ENCODE measurements at regions not wholly inside any gene's neighbourhood (a gene's known extent, or its start where the extent isn't known, plus 50 kb on each side); places are given as distances from the start of the nearest gene placed in this dataset.

DNA sequence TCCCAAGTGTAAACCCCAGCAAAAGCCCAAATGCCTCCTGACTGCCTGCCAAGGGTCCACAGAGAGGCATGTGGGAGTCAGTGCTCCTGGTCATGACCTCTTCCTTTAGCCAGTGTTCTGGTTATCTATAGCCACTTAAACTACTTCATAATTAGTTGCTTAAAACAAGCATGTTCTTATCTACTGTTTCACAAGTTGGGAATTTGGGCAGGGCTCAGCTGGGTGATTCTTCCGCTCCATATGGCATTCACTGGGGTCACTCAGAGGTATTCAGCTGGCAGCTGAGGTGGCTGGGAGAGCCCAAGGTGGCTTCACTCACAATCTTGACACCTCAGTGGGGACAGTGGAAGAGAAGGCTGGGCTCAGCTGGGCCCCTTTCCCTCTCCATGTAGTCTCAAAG lies 184.0 kb upstream of the RGS6 start:
- Histone ChIP-seq H3K27me3 (ENCODE audit: low read length) (no peaks in the 10 kb centered on the region), H3K9me2 (replicated peaks; ENCODE audit: low read length) (no peaks in the 10 kb centered on the region), H3K9ac (ENCODE audit: low read length) (no peak overlapping the region), H4K20me1 (ENCODE audit: low read length) (no peaks in the 10 kb centered on the region), H3F3A (ENCODE audit: low read length, unreplicated experiment) (no peaks in the 10 kb centered on the region), H3K4me3 (ENCODE audit: low read length) (no peak overlapping the region), H2AFZ (ENCODE audit: low read length) (no peak overlapping the region), H3K9me3 (ENCODE audit: low read length) (peaks cover 6% of the 10 kb centered on the region; the same call in 1 of the 2 replicates), H3K4me1 (ENCODE audit: insufficient read depth, low read length) (peaks cover under 1% of the 10 kb centered on the region), H3K36me3 (ENCODE audit: low read depth, low read length) (no peaks in the 10 kb centered on the region; the same call in 1 of the 2 replicates), H3K27ac (ENCODE audit: low read length) (no peak overlapping the region), H3K79me2 (ENCODE audit: low read length) (no peaks in the 10 kb centered on the region), H3K4me2 (ENCODE audit: low read length) (no peak overlapping the region)
- intact Hi-C loops (cut with micrococcal nuclease), result no loop called here
- no peak for DNase-seq
- TF ChIP-seq EZH2 (IDR thresholded peaks at IDR 0.05; ENCODE audit: low read length, unreplicated experiment) (no peak), EZH2phosphoT487 (IDR thresholded peaks at IDR 0.05; ENCODE audit: borderline replicate concordance, low read length) (no peak)
- TF ChIP-seq, protein P1, sequence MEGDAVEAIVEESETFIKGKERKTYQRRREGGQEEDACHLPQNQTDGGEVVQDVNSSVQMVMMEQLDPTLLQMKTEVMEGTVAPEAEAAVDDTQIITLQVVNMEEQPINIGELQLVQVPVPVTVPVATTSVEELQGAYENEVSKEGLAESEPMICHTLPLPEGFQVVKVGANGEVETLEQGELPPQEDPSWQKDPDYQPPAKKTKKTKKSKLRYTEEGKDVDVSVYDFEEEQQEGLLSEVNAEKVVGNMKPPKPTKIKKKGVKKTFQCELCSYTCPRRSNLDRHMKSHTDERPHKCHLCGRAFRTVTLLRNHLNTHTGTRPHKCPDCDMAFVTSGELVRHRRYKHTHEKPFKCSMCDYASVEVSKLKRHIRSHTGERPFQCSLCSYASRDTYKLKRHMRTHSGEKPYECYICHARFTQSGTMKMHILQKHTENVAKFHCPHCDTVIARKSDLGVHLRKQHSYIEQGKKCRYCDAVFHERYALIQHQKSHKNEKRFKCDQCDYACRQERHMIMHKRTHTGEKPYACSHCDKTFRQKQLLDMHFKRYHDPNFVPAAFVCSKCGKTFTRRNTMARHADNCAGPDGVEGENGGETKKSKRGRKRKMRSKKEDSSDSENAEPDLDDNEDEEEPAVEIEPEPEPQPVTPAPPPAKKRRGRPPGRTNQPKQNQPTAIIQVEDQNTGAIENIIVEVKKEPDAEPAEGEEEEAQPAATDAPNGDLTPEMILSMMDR (conservative IDR thresholded peaks at IDR 0.05; ENCODE audit: low read depth, low read length), result no peak
- ChIA-PET POLR2A (ENCODE audit: unreplicated experiment) (no interaction called here), CTCF (no interaction called here)
- no TSS peak for BruUV-seq (replicated peaks)
- ATAC-seq, result no peak

DNA sequence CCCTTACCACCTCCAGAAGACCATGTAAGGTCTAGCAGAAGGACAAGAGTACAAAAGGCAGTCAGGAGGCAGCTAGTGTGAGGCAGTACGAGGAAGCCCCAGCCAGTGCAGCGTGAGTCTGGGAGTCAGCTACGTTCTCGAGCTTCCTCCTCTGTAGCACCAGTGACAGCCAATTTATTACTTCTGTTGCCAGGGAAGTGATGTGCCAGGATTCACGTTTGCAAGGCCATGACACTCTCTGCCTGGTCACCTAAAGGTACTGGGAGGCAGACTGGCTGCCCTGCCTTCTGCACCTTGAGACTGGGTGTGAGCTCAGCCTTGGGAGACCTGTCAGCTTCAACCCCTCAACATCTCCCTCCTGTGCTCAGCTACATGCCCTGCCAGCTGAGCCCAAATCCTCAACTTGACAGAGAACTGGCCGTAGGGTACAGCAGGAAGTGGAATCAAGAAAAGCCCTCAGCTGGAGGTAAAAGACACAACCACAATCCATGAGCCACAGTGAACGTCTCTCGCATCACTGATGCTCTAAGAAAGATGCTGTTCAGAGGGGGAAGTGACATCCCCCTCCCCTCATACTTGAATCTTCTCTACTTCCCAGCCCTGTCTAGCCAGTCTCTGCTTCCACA lies 182.5 kb upstream of the RGS6 start:
- Histone ChIP-seq H3K9ac (ENCODE audit: low read length) (no peak overlapping the region), H2AFZ (ENCODE audit: low read length) (no peak overlapping the region), H3K79me2 (ENCODE audit: low read length) (no peaks in the 10 kb centered on the region), H3F3A (ENCODE audit: low read length, unreplicated experiment) (no peaks in the 10 kb centered on the region), H3K4me1 (ENCODE audit: insufficient read depth, low read length) (peaks cover 5% of the 10 kb centered on the region), H3K4me3 (ENCODE audit: low read length) (no peak overlapping the region), H3K9me2 (replicated peaks; ENCODE audit: low read length) (no peaks in the 10 kb centered on the region), H3K9me3 (ENCODE audit: low read length) (peaks cover 6% of the 10 kb centered on the region; the same call in 1 of the 2 replicates), H3K36me3 (ENCODE audit: low read depth, low read length) (no peaks in the 10 kb centered on the region; the same call in 1 of the 2 replicates), H3K27me3 (ENCODE audit: low read length) (no peaks in the 10 kb centered on the region), H4K20me1 (ENCODE audit: low read length) (no peaks in the 10 kb centered on the region), H3K27ac (ENCODE audit: low read length) (no peak overlapping the region), H3K4me2 (ENCODE audit: low read length) (no peak overlapping the region)
- DNase-seq, result no peak
- ChIA-PET POLR2A (ENCODE audit: unreplicated experiment) (no interaction called here), CTCF (interaction anchor here (0.6 kb wide), 1 partner anchor 136 kb away, joined by 5 read pairs; no protein-coding TSS in a partner anchor)
- ATAC-seq, result no peak
- intact Hi-C loops (cut with micrococcal nuclease), result loop anchor here (5.0 kb wide), 1 partner anchor 302 kb away; no protein-coding TSS in a partner anchor
- BruUV-seq (replicated peaks), result no TSS peak
- TF ChIP-seq EZH2 (IDR thresholded peaks at IDR 0.05; ENCODE audit: low read length, unreplicated experiment), result no peak
- TF ChIP-seq, protein P1 (conservative IDR thresholded peaks at IDR 0.05; ENCODE audit: low read depth, low read length), result no peak
- no peak for TF ChIP-seq EZH2phosphoT487 (IDR thresholded peaks at IDR 0.05; ENCODE audit: borderline replicate concordance, low read length)

DNA sequence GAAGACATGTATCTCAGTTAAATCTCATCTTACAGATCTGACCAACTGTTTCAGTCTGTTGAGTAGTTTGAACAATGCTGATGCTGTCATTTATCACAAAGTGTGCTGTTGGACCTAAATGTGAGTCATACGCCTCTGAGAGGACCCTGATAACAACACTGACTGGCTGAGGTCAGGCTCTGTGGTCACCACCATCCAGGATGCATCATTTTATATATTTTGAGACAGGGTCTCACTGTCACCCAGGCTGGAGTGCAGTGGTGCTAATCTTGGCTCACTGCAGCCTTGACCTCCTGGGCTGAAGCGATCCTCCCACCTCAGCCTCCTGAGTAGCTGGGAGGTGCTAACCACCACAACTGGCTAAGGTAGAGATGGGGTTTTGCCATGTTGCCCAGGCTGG lies 181.0 kb upstream of the RGS6 start:
- H3K27me3 ChIP-seq (ENCODE audit: low read length), result no peaks in the 10 kb centered on the region
- H3K4me3 ChIP-seq (ENCODE audit: low read length), result no peak overlapping the region
- no TSS peak for BruUV-seq (replicated peaks)
- DNase-seq (no peak), ATAC-seq (no peak)
- H3K27ac ChIP-seq (ENCODE audit: low read length), result no peak overlapping the region
- no peaks in the 10 kb centered on the region for H3K79me2 ChIP-seq (ENCODE audit: low read length)
- H3K4me1 ChIP-seq (ENCODE audit: insufficient read depth, low read length), result peaks cover 5% of the 10 kb centered on the region
- H3K9me2 ChIP-seq (replicated peaks; ENCODE audit: low read length), result no peaks in the 10 kb centered on the region
- H3K9ac ChIP-seq (ENCODE audit: low read length), result no peak overlapping the region
- H3K36me3 ChIP-seq (ENCODE audit: low read depth, low read length), result no peaks in the 10 kb centered on the region; the same call in 1 of the 2 replicates
- POLR2A ChIA-PET (ENCODE audit: unreplicated experiment), result interaction anchor here (0.6 kb wide), 1 partner anchor 123 kb away, joined by 5 read pairs; no protein-coding TSS in a partner anchor
- H3K9me3 ChIP-seq (ENCODE audit: low read length), result peaks cover 6% of the 10 kb centered on the region; the same call in 1 of the 2 replicates
- no peaks in the 10 kb centered on the region for H4K20me1 ChIP-seq (ENCODE audit: low read length)
- H3F3A ChIP-seq (ENCODE audit: low read length, unreplicated experiment), result no peaks in the 10 kb centered on the region
- TF ChIP-seq EZH2phosphoT487 (IDR thresholded peaks at IDR 0.05; ENCODE audit: borderline replicate concordance, low read length), result no peak
- TF ChIP-seq EZH2 (IDR thresholded peaks at IDR 0.05; ENCODE audit: low read length, unreplicated experiment), result no peak
- TF ChIP-seq, protein P1 (conservative IDR thresholded peaks at IDR 0.05; ENCODE audit: low read depth, low read length), result no peak
- intact Hi-C loops (cut with micrococcal nuclease), result loop anchor here (5.0 kb wide), 1 partner anchor 304 kb away; no protein-coding TSS in a partner anchor
- no peak overlapping the region for H3K4me2 ChIP-seq (ENCODE audit: low read length)
- no peak overlapping the region for H2AFZ ChIP-seq (ENCODE audit: low read length)
- CTCF ChIA-PET, result no interaction called here
